Nephron progenitor cell (in vitro differentiated cells): ENCODE measurements at regions not wholly inside any gene's neighbourhood (a gene's known extent, or its start where the extent isn't known, plus 50 kb on each side); places are given as distances from the start of the nearest gene placed in this dataset.

Experiments used
- DNase-seq: peaks from one replicate; pipeline ENCODE4 v3.0.0; 2021
- H3K27ac Mint-ChIP-seq: 2 replicates; pipeline ENCODE4 v1.8.0; 2021; ENCODE audit warnings: mild to moderate bottlenecking, moderate library complexity, mixed read lengths
- H3K27me3 Mint-ChIP-seq: 2 replicates; pipeline ENCODE4 v1.8.0; 2021; ENCODE audit warnings: mild to moderate bottlenecking, low read depth, mixed read lengths; ENCODE audit not compliant: poor library complexity
- H3K36me3 Mint-ChIP-seq: 2 replicates; pipeline ENCODE4 v1.8.0; 2021; ENCODE audit warnings: low read depth, mixed read lengths
- H3K4me1 Mint-ChIP-seq: 2 replicates; pipeline ENCODE4 v1.8.0; 2021; ENCODE audit warnings: mixed read lengths
- H3K4me3 Mint-ChIP-seq: 2 replicates; pipeline ENCODE4 v1.8.0; 2021; ENCODE audit warnings: mild to moderate bottlenecking, moderate library complexity, mixed read lengths
- H3K9me3 Mint-ChIP-seq: 2 replicates; pipeline ENCODE4 v1.8.0; 2021; ENCODE audit warnings: mild to moderate bottlenecking, moderate library complexity, mixed read lengths
- CTCF ChIP-seq: fragments of 200-600 bp; sonication (generic); IDR thresholded peaks from 2 replicates; pipeline ENCODE4 v1.5.0; 2021; ENCODE audit warnings: antibody characterized with exemption

DNA sequence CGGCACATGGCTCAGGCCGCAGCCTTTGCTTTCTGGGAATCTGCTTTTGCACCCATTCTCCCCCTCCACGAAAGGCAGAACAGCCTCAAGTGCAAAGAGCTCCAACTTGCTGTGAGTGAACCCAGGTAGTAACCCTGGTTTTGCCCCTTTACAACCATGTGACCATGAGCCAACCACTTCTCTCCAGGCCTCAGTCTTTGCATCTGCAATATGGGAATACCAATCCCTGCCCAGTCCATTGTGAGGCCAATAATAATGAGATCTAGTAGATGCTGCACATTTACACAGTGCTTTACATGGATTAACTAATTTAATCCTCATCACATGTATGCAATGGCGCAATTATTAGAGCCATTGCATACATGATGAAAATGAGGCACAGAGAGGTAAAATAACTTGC lies 108.9 kb upstream of the MYL2 start:
- H3K27me3 Mint-ChIP-seq, result peaks cover 76% of the 10 kb centered on the region
- no peak for TF ChIP-seq CTCF
- H3K36me3 Mint-ChIP-seq, result no peaks in the 10 kb centered on the region
- H3K4me3 Mint-ChIP-seq, result no peak overlapping the region
- H3K9me3 Mint-ChIP-seq, result no peaks in the 10 kb centered on the region
- no peak for DNase-seq
- H3K27ac Mint-ChIP-seq, result no peak overlapping the region
- peaks cover 8% of the 10 kb centered on the region for H3K4me1 Mint-ChIP-seq

GRCh38 chr12:111028830-111029229 lies 108.5 kb upstream of the MYL2 start:
- Mint-ChIP-seq H3K27ac (no peak overlapping the region), H3K4me3 (no peak overlapping the region), H3K4me1 (peaks cover 10% of the 10 kb centered on the region), H3K36me3 (no peaks in the 10 kb centered on the region), H3K9me3 (no peaks in the 10 kb centered on the region), H3K27me3 (peaks cover 79% of the 10 kb centered on the region)
- TF ChIP-seq CTCF, result no peak
- DNase-seq, result no peak

GRCh38 chr12:111027431-111027830 lies 107.1 kb upstream of the MYL2 start:
- peaks cover 79% of the 10 kb centered on the region for H3K27me3 Mint-ChIP-seq
- no peaks in the 10 kb centered on the region for H3K36me3 Mint-ChIP-seq
- no peak overlapping the region for H3K27ac Mint-ChIP-seq

DNA sequence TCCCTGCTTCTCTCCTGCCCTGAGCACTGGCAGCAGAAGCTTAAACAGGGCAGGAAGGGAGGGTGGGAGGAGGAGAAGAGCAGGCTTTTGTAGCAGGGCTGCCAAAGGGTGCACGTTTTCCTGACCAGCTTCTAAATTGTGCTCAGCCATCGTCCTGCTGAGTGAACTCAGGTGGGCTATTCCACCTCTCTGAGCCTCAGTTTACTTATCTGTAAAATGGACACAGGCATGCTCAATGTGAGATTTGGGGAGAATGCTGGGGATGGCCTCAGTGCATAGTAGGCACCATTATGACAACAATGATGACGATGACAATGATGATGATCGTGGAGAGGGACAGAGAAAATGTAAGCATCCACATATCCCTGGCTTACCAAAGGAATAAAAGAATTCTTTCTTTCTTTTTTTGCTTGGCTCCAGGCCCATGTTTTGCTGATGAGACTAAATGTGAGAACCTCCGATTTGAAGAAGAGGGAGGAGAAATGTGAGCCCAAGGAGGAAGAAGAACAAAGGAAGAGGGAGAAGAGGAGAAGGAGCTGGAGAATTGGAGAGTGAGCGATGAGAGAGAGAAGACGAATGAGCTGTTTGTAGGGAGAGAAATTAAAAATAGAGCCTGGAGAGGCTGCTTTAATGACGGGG lies 105.5 kb upstream of the MYL2 start:
- Mint-ChIP-seq H3K4me3 (no peak overlapping the region), H3K4me1 (peaks cover 4% of the 10 kb centered on the region), H3K27me3 (peaks cover 75% of the 10 kb centered on the region), H3K36me3 (no peaks in the 10 kb centered on the region), H3K27ac (no peak overlapping the region), H3K9me3 (no peaks in the 10 kb centered on the region)
- DNase-seq, result no peak
- TF ChIP-seq CTCF, result no peak

More at GRCh38 chr12:111027431-111027830, 107.1 kb upstream of the MYL2 start:
- H3K4me3 Mint-ChIP-seq, result no peak overlapping the region
- H3K4me1 Mint-ChIP-seq, result peaks cover 6% of the 10 kb centered on the region
- no peak for TF ChIP-seq CTCF
- no peaks in the 10 kb centered on the region for H3K9me3 Mint-ChIP-seq
- DNase-seq, result no peak

DNA sequence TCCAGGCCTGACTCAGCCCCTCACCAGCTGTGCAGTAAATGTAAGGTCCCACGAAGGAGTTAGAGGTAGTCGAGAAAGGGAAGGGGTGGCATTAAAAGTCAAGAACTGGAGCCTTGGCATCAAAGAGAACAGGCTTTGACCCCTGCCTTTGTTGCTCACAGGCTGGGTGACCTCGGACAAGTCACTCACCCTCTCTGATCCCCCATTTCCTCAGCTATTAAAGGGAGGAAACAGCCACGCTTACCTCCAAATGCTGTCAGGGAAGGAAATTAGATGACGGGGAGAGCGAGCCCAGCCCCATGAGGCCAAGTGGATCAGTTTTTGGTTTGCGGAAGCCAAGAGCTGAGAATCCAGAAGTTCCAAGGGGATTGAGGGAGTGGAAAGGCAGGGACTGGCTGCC lies 104.9 kb upstream of the MYL2 start:
- no peak overlapping the region for H3K4me3 Mint-ChIP-seq
- H3K4me1 Mint-ChIP-seq, result peaks cover 4% of the 10 kb centered on the region
- H3K27me3 Mint-ChIP-seq, result peaks cover 73% of the 10 kb centered on the region
- no peak for DNase-seq
- no peaks in the 10 kb centered on the region for H3K36me3 Mint-ChIP-seq
- no peak overlapping the region for H3K27ac Mint-ChIP-seq
- H3K9me3 Mint-ChIP-seq, result no peaks in the 10 kb centered on the region
- no peak for TF ChIP-seq CTCF

DNA sequence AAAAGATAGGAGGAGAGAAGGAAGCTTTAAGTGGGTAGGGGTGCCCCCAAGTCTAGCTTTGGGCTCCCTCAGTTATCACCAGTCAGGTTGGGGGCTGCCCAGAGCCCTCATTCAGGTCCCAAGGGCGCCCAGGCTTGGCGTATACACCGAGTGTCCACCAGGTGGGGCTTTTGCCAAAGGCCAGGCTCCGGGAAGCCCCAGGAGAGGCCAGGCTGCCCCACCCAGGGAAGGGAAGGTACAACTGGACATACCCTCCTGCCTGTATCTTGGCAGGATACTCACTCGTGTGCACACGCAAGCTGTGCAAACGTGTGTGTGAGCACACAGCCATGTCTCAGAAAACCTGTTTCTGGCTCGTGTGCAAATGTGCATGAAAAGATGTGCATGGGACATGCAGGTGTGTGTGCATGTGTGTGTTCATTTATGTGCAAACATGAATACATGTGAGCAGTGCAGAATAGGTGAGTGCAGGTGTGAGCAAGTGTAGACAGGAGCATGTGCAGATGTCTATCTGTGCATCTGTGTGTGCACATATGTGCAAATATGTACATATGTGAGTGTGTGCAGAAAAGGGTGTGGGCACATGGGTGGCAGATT lies 103.9 kb upstream of the MYL2 start:
- peaks cover 4% of the 10 kb centered on the region for H3K4me1 Mint-ChIP-seq
- TF ChIP-seq CTCF, result peak; percentile 95
- no peak overlapping the region for H3K4me3 Mint-ChIP-seq
- no peaks in the 10 kb centered on the region for H3K9me3 Mint-ChIP-seq
- no peak overlapping the region for H3K27ac Mint-ChIP-seq
- peak; percentile 81 for DNase-seq
- peaks cover 70% of the 10 kb centered on the region for H3K27me3 Mint-ChIP-seq
- H3K36me3 Mint-ChIP-seq, result no peaks in the 10 kb centered on the region
